Fibroblast of skin of right biceps (primary cell): ENCODE measurements at regions not wholly inside any gene's neighbourhood (a gene's known extent, or its start where the extent isn't known, plus 50 kb on each side); places are given as distances from the start of the nearest gene placed in this dataset.
A peak's percentile ranks its signal among the peaks of the same experiment; 100 is the strongest.
"Not testable (repeated sequence)": the region's sequence is repeated elsewhere in the genome, so short reads cannot be mapped to it uniquely, and the experiment has no call there.

Experiments
- DNase-seq: peaks from one replicate; pipeline ENCODE4 v3.0.0-alpha.2; 2013

- DNase-seq = no peak
Measured at GRCh38 chr4:123501733-123502132, 105.1 kb downstream of the SPRY1 start.

DNA sequence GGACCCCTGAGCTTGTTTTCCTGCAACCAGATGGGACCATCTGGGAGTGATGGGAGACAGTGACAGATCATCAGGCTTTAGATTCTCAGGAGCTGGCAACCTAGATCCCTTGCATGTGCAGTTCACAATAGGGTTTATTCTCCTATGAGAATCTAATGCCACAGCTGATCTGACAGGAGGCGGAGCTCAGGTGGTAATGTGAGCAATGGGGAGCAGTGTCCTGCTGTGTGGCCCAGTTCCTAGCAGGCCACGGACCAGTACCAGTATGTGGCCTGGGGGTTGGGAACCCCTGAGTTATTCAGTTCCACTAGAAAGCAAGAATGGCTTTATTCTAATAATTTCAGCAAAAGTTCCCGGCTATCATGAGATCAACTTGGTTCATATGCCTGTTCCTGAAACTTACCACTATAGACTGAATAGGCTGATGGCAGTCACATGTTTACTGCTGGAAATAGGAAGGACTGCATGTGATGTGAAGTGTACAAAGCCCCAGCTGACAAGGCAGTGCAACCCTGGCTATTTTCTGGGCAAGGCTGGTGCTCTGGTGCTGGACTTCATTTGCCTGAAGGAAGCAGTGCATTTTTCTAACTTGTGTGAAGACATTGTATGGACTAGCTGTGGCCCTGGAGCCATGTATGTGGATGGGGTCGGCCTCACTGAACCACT, 107.2 kb downstream of the SPRY1 start:
- no peak for DNase-seq

- peak; percentile 59 for DNase-seq
Measured at GRCh38 chr4:123505095-123506010, 108.8 kb downstream of the SPRY1 start.

GRCh38 chr4:123506011-123506695, 109.6 kb downstream of the SPRY1 start:
- no peak for DNase-seq

DNA sequence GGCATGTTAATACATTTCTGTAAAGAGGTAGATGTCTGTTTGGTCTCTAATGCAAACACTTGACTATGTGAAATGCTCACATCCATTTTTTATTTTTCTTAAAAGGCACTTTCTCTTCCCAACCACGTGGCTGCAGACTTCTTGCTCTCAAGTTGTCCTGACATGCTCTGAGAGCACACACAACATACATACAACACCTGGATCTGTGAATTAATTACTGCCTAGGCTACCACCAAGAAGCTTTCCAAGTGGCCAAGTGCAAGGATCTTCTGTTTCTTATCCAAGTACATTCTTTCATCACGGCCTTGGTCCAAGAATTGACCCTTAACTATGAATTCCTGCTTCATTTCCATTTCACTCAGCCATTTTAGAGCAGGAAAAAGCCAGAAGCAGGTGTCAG, 110.8 kb downstream of the SPRY1 start:
- DNase-seq = no peak

DNA sequence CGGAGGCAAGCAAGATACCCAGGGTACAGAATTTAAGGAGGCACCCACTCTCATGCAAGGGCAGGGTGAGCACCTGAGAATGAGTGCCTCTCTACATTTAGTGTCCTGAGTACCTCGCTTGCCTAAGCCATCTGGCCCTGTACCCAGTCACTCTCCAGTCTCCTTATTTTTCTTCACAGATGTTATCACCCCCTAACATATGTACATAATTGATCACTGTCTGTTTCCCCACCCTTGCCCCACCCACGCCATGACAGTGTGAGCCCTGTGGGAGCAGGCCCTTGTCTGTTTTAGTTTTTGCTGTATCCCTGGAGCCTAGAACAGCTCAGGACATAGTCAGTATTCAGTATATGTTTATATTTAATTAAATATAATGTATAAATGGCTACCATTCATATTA, 113.6 kb downstream of the SPRY1 start:
- no peak for DNase-seq

- DNase-seq = no peak
Measured at GRCh38 chr4:123510659-123511058, 114.1 kb downstream of the SPRY1 start.

- DNase-seq = no peak
Measured at GRCh38 chr4:123516576-123516975, 120.0 kb downstream of the SPRY1 start.

GRCh38 chr4:123517176-123517575, 120.6 kb downstream of the SPRY1 start:
- DNase-seq = no peak

DNA sequence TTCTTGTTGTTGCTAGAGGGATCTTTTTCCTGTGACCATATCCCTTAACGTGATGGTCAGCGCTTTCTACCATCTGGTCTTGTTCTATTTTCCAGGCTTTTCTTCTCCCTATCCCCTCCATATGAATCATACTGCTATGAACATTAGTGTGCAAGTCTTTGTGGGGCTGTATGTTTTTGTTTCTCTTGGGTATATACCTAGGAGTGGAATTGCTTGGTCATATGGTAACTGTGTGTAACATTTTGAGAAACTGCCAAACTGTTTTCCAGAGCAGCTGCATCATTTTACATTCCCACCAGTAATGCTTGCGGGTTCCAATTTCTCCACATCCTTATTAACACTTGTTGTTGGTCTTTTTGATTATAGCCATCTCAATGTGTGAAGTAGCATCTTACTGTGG, 121.4 kb downstream of the SPRY1 start:
- peak; percentile 28 for DNase-seq

- DNase-seq = no peak
Measured at GRCh38 chr4:123520325-123520724, 123.7 kb downstream of the SPRY1 start.

- no peak for DNase-seq
Measured at GRCh38 chr4:123522081-123522480, 125.5 kb downstream of the SPRY1 start.

DNA sequence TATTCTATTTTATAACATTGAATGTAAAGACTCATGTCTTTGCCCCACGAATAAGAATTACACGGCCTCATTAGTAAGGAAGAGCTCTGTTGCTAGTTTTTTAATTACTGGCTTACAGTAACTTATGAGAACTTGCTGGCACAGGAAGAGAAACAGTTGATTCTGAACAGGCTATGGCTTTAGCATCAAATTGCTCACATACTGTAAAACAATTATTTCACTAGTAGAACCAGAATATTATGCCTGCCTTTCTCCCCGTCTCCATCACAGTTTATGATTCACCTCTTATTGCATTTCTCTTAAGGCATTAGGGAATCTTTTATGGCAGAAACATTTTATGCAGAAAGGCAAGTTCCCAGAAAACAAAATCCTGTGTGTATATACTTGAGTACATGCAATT, 126.1 kb downstream of the SPRY1 start:
- DNase-seq = no peak

- DNase-seq = no peak
Measured at GRCh38 chr4:123524958-123525628, 128.5 kb downstream of the SPRY1 start.

- no peak for DNase-seq
Measured at GRCh38 chr4:123526511-123526910, 129.9 kb downstream of the SPRY1 start.

GRCh38 chr4:123528501-123529277, 132.1 kb downstream of the SPRY1 start:
- no peak for DNase-seq

DNA sequence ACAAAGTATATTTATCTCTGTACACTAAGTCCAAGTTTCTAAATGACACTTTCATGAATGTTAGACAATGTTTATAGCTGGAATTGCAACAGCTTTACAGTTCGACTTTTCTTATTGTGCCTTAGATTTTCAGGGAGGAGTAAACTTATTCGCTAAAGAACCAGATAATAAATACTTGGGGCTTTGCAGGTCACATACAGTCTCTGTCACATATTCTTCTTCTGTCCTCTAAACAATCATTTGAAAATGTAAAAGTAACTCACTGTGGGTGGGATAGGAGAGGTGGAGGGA, 132.6 kb downstream of the SPRY1 start:
- DNase-seq = no peak

DNA sequence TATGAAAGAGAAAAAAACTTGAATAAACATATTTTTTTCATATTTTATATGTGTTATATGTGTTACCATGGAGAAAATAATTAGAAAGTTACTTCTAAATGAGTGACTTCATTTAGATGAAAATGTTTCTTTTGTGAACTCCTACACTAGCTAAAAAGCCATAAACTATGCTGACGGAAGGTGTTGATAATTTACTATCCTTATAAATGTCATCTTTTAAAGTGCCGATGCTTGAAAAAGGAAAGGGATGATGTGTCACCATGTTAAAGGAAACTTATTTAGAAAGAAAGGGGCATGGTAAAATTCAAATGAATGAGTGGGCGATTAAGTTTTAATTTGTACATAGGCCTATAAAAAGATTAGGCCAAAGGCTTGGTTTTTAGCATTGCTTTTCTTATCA, 133.8 kb downstream of the SPRY1 start:
- DNase-seq = no peak

DNA sequence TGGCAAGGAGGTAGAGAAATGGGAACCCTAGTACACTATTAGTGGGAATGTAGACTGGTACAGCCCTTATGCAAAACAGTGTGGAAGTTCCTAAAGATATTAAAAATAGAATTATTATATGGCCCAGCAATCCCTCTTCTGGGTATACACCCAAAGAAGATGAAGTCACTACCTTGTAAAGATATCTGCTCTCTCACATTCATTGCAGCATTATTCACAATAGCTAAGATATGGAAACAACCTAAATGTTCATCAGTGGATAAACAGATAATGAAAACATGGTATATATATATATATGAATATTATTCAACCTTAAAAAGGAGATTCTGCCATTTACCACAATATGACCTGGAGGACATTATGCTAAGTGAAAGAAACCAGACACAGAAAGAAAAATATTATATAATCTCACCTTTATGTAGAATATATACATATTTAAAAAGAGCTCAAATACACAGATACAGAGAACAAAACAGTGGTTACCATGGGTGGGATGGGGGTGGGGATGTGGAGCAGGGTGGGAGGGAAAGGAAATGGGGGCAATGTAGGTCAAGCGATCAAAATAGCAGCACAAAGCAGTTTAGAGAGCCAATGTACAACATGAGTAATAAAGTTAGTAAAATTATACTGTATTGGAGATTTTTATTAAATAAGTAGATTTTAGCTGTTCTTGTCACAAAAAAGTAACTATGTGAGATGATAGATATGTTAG, 138.6 kb downstream of the SPRY1 start:
- DNase-seq = no peak

- no peak for DNase-seq
Measured at GRCh38 chr4:123536225-123536624, 139.6 kb downstream of the SPRY1 start.

DNA sequence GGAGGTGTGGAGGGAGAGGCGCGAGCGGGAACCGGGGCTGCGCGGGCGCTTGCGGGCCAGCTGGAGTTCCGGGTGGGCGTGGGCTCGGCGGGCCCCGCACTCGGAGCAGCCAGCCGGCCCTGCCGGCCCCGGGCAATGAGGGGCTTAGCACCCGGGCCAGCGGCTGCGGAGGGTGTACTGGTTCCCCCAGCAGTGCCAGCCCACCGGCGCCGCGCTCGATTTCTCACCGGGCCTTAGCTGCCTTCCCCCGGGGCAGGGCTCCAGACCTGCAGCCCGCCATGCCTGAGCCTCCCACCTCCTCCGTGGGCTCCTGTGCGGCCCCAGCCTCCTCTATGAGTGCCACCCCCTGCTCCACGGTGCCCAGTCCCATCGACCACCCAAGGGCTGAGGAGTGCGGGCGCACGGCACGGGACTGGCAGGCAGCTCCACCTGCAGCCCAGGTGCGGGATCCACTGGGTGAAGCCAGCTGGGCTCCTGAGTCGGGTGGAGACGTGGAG, 141.4 kb downstream of the SPRY1 start:
- DNase-seq = not testable (repeated sequence)
